D341Med (cell line): ENCODE measurements at regions not wholly inside any gene's neighbourhood (a gene's known extent, or its start where the extent isn't known, plus 50 kb on each side); places are given as distances from the start of the nearest gene placed in this dataset.

Experiments used
- DNase-seq: peaks from one replicate; pipeline ENCODE4 v3.0.0; 2012; ENCODE audit warnings: low spot score

GRCh38 chr18:25873833-25874232, 216.6 kb downstream of the SS18 start:
- DNase-seq: no peak

DNA sequence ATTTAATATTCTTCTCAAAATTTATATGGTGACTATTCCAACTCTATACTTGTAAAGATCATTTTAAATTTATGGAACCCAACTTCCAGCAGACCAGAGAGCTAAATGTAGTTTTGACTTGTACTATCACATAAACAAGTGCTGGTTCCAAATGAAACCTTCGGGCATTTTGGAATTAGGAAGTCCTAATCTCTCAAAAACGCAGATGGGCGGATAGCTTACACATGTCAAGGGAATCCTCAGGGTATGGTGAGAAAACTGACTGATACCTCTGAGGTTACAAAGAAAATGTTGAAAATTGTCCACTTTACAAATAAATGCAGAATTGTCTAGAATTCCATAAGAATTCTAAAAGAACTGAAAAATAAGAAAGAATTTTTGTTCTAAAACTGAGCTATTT, 224.1 kb downstream of the SS18 start:
- no peak for DNase-seq

GRCh38 chr18:25862881-25863600, 227.4 kb downstream of the SS18 start:
- no peak for DNase-seq

- DNase-seq: no peak
Measured at GRCh38 chr18:25853691-25854433, 236.6 kb downstream of the SS18 start.

GRCh38 chr18:25843791-25844190, 246.6 kb downstream of the SS18 start:
- no peak for DNase-seq

GRCh38 chr18:25842665-25843064, 247.7 kb downstream of the SS18 start:
- no peak for DNase-seq

GRCh38 chr18:25834061-25834460, 256.4 kb downstream of the SS18 start:
- DNase-seq: no peak

- peak; percentile 80 for DNase-seq
Measured at GRCh38 chr18:25832001-25832604, 258.3 kb downstream of the SS18 start.

GRCh38 chr18:25831301-25831701, 259.1 kb downstream of the SS18 start:
- DNase-seq: no peak

DNA sequence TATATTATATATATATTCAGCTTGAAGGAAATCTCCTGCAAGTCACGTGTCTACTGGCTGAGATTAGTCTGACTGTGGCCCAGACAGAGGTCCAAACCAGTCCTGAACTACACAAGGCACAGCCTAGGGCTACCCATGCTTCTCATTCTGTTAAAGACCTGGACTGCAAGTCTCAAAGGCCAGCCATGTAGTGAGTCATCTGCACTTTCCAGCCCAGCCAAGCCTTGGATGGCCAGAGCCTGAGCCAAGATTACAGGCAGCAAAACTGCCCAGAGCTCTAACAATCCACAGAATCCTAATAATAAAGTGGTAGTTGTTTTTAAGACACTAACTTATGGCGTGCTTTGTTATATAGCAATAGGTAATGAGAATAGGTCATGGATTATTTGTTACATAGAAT, 259.6 kb downstream of the SS18 start:
- DNase-seq: no peak

GRCh38 chr18:25827961-25828561, 262.4 kb downstream of the SS18 start:
- no peak for DNase-seq

- no peak for DNase-seq
Measured at GRCh38 chr18:25827228-25827627, 263.2 kb downstream of the SS18 start.

GRCh38 chr18:25826823-25827222, 263.6 kb downstream of the SS18 start:
- no peak for DNase-seq

DNA sequence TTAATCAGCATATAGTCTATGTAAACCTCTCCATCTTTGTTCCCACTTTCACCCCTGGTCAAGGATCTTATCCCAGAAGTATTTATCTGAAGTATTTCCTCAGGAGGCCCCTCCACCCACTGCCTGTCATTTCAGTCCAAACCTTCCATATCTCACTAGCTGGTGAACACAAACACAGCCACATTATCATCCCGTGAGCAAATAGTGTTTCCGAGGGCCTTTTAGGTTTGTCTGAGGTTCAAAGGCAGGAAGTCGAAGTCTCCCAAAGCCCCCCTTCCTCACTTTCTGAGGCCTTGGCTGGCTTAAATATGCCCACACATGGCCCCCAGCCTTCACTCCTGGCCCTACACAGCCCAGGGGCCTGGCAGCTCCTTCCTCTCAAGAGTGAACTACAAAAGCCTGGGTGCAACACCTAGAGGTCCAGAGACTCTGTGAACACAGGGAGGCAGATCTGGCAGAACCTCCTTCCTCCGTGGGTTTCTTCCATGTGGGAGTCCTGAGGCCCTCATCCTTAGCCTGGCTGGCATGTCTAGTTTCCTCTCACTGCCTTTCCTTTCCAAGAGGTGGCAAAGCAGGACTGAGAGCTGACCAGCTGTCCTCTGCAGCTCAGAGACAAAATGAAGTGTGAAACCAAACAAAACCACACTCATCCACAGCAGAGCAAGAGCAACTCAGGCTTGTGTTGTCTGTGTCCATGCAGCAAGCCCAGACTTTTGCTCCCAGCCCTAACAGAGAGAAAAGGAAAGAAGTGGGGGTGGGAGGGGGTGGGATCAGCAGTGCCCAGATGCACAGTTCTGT, 264.2 kb downstream of the SS18 start:
- no peak for DNase-seq

GRCh38 chr18:25825056-25825455, 265.4 kb downstream of the SS18 start:
- DNase-seq: no peak

GRCh38 chr18:25819746-25820363, 270.6 kb downstream of the SS18 start:
- DNase-seq: no peak

GRCh38 chr18:25818505-25818904, 271.9 kb downstream of the SS18 start:
- DNase-seq: no peak

DNA sequence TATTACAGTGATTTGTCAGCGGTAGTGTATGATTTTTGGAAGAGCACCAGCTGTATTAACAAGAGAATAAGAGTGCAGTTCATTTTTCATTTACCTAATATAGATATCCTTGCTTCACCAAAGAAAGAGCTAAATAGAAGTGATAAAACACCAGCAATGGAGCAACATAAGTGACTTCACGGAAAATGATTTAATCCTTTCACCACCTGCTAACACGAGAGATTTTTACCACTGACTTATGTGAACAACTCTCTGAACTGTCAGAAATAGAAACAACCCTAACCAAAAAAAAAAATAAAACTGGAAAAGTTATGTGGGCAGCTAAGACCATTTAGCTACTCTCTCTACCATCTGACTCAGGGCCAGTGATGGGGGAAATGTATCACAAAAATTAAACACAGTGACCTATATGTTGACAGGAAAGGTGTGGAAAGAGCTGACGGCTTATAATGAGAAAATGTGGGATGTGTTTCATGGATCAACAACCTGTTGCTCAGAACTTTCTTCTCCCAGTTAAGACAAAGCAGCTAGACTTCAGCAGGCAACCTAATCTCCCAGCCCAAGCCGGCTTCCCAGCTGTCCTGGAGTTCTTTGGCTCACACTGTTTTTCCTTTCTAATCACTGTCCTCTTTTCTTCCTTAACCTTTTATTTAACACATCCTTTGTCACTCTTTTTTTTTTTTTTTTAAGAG, 272.7 kb downstream of the SS18 start:
- no peak for DNase-seq

GRCh38 chr18:25815659-25816058, 274.8 kb downstream of the SS18 start:
- no peak for DNase-seq

GRCh38 chr18:25814841-25815458, 275.5 kb downstream of the SS18 start:
- no peak for DNase-seq

- no peak for DNase-seq
Measured at GRCh38 chr18:25813110-25813509, 277.3 kb downstream of the SS18 start.
